HepG2 (cell line): ENCODE measurements at regions not wholly inside any gene's neighbourhood (a gene's known extent, or its start where the extent isn't known, plus 50 kb on each side); places are given as distances from the start of the nearest gene placed in this dataset.

Experiments used
- ATAC-seq: fragments of 200-7000 bp; cut with Tn5 transposase; 3 replicates; pipeline ENCODE4 v1.9.1; 2020; ENCODE audit warnings: mild to moderate bottlenecking, moderate library complexity
- BruUV-seq: library from RNA; stranded (reverse); fragments of 400-500 nt; replicated peaks from 2 replicates; lab custom pipeline; 2021; lab: Mats Ljungman, UMichigan
- CTCF ChIA-PET: fragments of 300-600 bp; formaldehyde crosslinking; extraction: SDS; loops from one replicate; lab custom pipeline; 2021; ENCODE audit warnings: low total read pairs, inconsistent platforms, low intra/inter-chr PET ratio; lab: Yijun Ruan, JAX
- POLR2A ChIA-PET: fragments of 350-600 bp; sonication (Branson Sonifier 250); formaldehyde crosslinking; loops from one replicate; lab custom pipeline; 2020; ENCODE audit warnings: antibody characterized with exemption, inconsistent platforms; lab: Yijun Ruan, JAX
- DNase-seq: peaks from one replicate; pipeline ENCODE4 v3.0.0-alpha.2; 2015; ENCODE audit warnings: low spot score
- FAIRE-seq: peaks from 3 replicates; lab custom pipeline; 2011; peaks lifted over from hg19 to GRCh38; lab: Jason Lieb, UNC
- H2AFZ ChIP-seq: one replicate; pipeline ENCODE4 v1.6.1; 2011; ENCODE audit warnings: low read length, inconsistent platforms
- H3K27ac ChIP-seq: fragments of 300-600 bp; 3 replicates; pipeline ENCODE4 v1.8.0; 2011; ENCODE audit warnings: mixed run types, mild to moderate bottlenecking, mixed read lengths, low read length, inconsistent platforms; ENCODE audit not compliant: insufficient read depth; ENCODE audit errors: extremely low read length
- H3K27me3 ChIP-seq, 2 experiments: fragments of 200-600 bp in 1 of 2; 2 replicates in 1 of 2; 3 replicates in 1 of 2; pipeline versions ENCODE4 v1.6.0 to v1.8.0; 2011; ENCODE audit warnings: low read length in 2 of 2, mild to moderate bottlenecking in 2 of 2, moderate library complexity in 2 of 2, inconsistent platforms in 1 of 2; ENCODE audit not compliant: insufficient read depth in 2 of 2, control insufficient read depth in 1 of 2
- H3K36me3 ChIP-seq, 2 experiments: fragments of 200-600 bp in 1 of 2; replicated peaks in 1 of 2; 2 replicates in 1 of 2; 3 replicates in 1 of 2; pipeline versions ENCODE4 v1.5.1 to v1.8.0; 2011; ENCODE audit warnings: low read length in 2 of 2, inconsistent platforms in 1 of 2; ENCODE audit not compliant: insufficient read depth in 2 of 2, control insufficient read depth in 1 of 2
- H3K4me1 ChIP-seq: 2 replicates; pipeline ENCODE4 v1.5.1; 2012; ENCODE audit warnings: low read length, inconsistent platforms; ENCODE audit not compliant: insufficient read depth
- H3K4me2 ChIP-seq: 2 replicates; pipeline ENCODE4 v1.6.0; 2011; ENCODE audit warnings: low read depth, low read length, inconsistent platforms
- H3K4me3 ChIP-seq, 3 experiments: fragments of 200-600 bp in 1 of 3; sonication (generic), shearing (Covaris generic) in 1 of 3; replicated peaks in 1 of 3; 2 replicates each; pipeline ENCODE4 v1.5.1; 2011 to 2016; ENCODE audit warnings: low read length in 3 of 3, inconsistent platforms in 2 of 3, low read depth in 2 of 3, mild to moderate bottlenecking in 2 of 3, control low read depth in 1 of 3, mixed read lengths in 1 of 3; ENCODE audit not compliant: insufficient read depth in 1 of 3
- H3K79me2 ChIP-seq: one replicate; pipeline ENCODE4 v1.6.1; 2011; ENCODE audit warnings: low read length, inconsistent platforms; ENCODE audit not compliant: insufficient read depth
- H3K9ac ChIP-seq: 2 replicates; pipeline ENCODE4 v1.6.0; 2011; ENCODE audit warnings: mild to moderate bottlenecking, low read depth, low read length, inconsistent platforms; ENCODE audit not compliant: insufficient read depth
- H3K9me3 ChIP-seq: 2 replicates; pipeline ENCODE4 v1.5.1; 2012; ENCODE audit warnings: mild to moderate bottlenecking, low read length
- H4K20me1 ChIP-seq: 2 replicates; pipeline ENCODE4 v1.6.0; 2011; ENCODE audit warnings: inconsistent platforms, mild to moderate bottlenecking, low read length, moderate library complexity; ENCODE audit not compliant: insufficient read depth
- CREM ChIP-seq, 2 experiments: sonication (generic) in 1 of 2; formaldehyde crosslinking in 1 of 2; IDR thresholded peaks; 2 replicates each; pipeline versions ENCODE4 v1.4.0 to v1.6.1; 2016 to 2020; ENCODE audit warnings: antibody characterized with exemption in 1 of 2, mild to moderate bottlenecking in 1 of 2, missing genetic modification reagents in 1 of 2
- HNF4A ChIP-seq: sonication (generic); formaldehyde crosslinking; IDR thresholded peaks from 2 replicates; pipeline ENCODE4 v1.4.0; 2020; ENCODE audit warnings: missing genetic modification reagents
- IKZF4 ChIP-seq: sonication (generic); formaldehyde crosslinking; IDR thresholded peaks from 2 replicates; pipeline ENCODE4 v1.5.1; 2020; ENCODE audit warnings: borderline replicate concordance, mild to moderate bottlenecking, low read depth, missing genetic modification reagents; ENCODE audit errors: not compliant biosample characterization
- PCBP1 ChIP-seq: fragments of 200-400 bp; formaldehyde crosslinking; IDR thresholded peaks from 2 replicates; pipeline ENCODE4 v1.6.1; 2017; ENCODE audit warnings: mild to moderate bottlenecking, low read depth, low read length, borderline replicate concordance
- RCOR2 ChIP-seq: IDR thresholded peaks from 2 replicates; pipeline ENCODE4 v1.6.1; 2016; ENCODE audit warnings: missing biosample characterization, missing genetic modification reagents
- ZC3H13 ChIP-seq: sonication (generic); formaldehyde crosslinking; IDR thresholded peaks from 2 replicates; pipeline ENCODE4 v1.8.1; 2023; ENCODE audit warnings: mild to moderate bottlenecking, missing genetic modification reagents, moderate library complexity
- ZNF367 ChIP-seq: sonication (generic); formaldehyde crosslinking; IDR thresholded peaks from 2 replicates; pipeline ENCODE4 v1.4.0; 2020; ENCODE audit warnings: missing genetic modification reagents, borderline replicate concordance
- ZNF891 ChIP-seq: sonication (generic); formaldehyde crosslinking; IDR thresholded peaks from 2 replicates; pipeline ENCODE4 v1.5.0; 2020; ENCODE audit warnings: mild to moderate bottlenecking, missing genetic modification reagents
- WGBS: methylation state at CpG from one replicate; pipeline ENCODE4 v1.1.6; 2017; ENCODE audit warnings: low lambda C conversion rate; 5-methylcytosine and 5-hydroxymethylcytosine counted together
- in situ Hi-C: cut with HindIII; loops from 2 replicates; pipeline ENCODE4 v1.10.0; 2017; ENCODE audit warnings: low pct_unique_long_range_greater_than_20kb; ENCODE audit not compliant: extremely low pct_ligation_motif_present
- intact Hi-C: fragments of 100-400 bp; cut with micrococcal nuclease; formaldehyde crosslinking; loops from one replicate; pipeline ENCODE4 v1.10.0; 2022; ENCODE audit not compliant: unreplicated experiment
- TF ChIP-seq, protein P1 (sequence below): sonication (generic); formaldehyde crosslinking; IDR thresholded peaks from 2 replicates; pipeline ENCODE4 v1.5.1; 2020; ENCODE audit warnings: missing genetic modification reagents, mild to moderate bottlenecking, borderline replicate concordance
- TF ChIP-seq, protein P2 (sequence below): IDR thresholded peaks from 2 replicates; pipeline ENCODE4 v1.6.1; 2012; ENCODE audit warnings: low read depth, low read length, improper control_type of control experiment
- TF ChIP-seq, protein P3 (sequence below): sonication (generic); formaldehyde crosslinking; conservative IDR thresholded peaks from 2 replicates; pipeline ENCODE4 v1.4.0; 2020; ENCODE audit warnings: missing genetic modification reagents

DNA sequence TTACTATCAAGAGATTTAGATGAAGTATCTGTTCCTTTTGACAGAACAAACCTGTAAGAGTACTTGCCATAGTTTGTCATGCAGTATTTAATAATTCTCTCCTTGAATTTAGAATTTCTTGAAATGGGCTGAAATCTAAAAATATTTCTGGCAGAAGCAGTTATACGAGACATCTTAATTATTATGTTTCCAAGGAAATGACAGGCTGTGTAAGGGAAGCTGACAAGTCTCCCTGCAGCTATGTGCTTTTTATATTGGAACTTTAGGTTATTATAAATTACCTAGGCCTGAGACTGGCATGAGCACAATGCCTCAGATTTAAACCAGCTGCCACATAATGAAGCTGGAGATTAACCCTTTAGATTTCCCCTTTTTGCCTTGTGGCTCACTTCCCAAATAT, 365.0 kb upstream of the EPHA6 start:
- TF ChIP-seq PCBP1 (no peak), ZC3H13 (CRISPR knock-in tag) (no peak), HNF4A (CRISPR knock-in tag) (no peak), RCOR2 (CRISPR knock-in tag) (no peak), IKZF4 (CRISPR knock-in tag) (no peak), CREM (IDR thresholded peaks at IDR 0.05) (no peak), CREM (CRISPR knock-in tag; IDR thresholded peaks at IDR 0.05) (no peak), ZNF367 (CRISPR knock-in tag) (no peak), ZNF891 (CRISPR knock-in tag) (no peak)
- TF ChIP-seq, protein P1, sequence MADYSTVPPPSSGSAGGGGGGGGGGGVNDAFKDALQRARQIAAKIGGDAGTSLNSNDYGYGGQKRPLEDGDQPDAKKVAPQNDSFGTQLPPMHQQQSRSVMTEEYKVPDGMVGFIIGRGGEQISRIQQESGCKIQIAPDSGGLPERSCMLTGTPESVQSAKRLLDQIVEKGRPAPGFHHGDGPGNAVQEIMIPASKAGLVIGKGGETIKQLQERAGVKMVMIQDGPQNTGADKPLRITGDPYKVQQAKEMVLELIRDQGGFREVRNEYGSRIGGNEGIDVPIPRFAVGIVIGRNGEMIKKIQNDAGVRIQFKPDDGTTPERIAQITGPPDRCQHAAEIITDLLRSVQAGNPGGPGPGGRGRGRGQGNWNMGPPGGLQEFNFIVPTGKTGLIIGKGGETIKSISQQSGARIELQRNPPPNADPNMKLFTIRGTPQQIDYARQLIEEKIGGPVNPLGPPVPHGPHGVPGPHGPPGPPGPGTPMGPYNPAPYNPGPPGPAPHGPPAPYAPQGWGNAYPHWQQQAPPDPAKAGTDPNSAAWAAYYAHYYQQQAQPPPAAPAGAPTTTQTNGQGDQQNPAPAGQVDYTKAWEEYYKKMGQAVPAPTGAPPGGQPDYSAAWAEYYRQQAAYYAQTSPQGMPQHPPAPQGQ = no peak
- TF ChIP-seq, protein P2, sequence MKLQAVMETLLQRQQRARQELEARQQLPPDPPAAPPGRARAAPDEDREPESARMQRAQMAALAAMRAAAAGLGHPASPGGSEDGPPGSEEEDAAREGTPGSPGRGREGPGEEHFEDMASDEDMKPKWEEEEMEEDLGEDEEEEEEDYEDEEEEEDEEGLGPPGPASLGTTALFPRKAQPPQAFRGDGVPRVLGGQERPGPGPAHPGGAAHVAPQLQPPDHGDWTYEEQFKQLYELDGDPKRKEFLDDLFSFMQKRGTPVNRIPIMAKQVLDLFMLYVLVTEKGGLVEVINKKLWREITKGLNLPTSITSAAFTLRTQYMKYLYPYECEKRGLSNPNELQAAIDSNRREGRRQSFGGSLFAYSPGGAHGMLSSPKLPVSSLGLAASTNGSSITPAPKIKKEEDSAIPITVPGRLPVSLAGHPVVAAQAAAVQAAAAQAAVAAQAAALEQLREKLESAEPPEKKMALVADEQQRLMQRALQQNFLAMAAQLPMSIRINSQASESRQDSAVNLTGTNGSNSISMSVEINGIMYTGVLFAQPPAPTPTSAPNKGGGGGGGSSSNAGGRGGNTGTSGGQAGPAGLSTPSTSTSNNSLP = no peak
- TF ChIP-seq, protein P3, sequence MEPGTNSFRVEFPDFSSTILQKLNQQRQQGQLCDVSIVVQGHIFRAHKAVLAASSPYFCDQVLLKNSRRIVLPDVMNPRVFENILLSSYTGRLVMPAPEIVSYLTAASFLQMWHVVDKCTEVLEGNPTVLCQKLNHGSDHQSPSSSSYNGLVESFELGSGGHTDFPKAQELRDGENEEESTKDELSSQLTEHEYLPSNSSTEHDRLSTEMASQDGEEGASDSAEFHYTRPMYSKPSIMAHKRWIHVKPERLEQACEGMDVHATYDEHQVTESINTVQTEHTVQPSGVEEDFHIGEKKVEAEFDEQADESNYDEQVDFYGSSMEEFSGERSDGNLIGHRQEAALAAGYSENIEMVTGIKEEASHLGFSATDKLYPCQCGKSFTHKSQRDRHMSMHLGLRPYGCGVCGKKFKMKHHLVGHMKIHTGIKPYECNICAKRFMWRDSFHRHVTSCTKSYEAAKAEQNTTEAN = no peak
- no peak for DNase-seq
- intact Hi-C loops = no loop called here
- Histone ChIP-seq H4K20me1 (no peaks in the 10 kb centered on the region), H3K9me3 (no peaks in the 10 kb centered on the region), H3K4me2 (no peak overlapping the region), H3K4me1 (peaks cover 16% of the 10 kb centered on the region), H3K27ac (no peak overlapping the region), H2AFZ (no peak overlapping the region), H3K4me3 (no peak overlapping the region), H3K36me3 (no peaks in the 10 kb centered on the region), H3K27me3 (no peaks in the 10 kb centered on the region), H3K9ac (no peak overlapping the region), H3K79me2 (no peaks in the 10 kb centered on the region)
- FAIRE-seq = no peak
- in situ Hi-C loops = no loop called here
- BruUV-seq = no TSS peak
- POLR2A ChIA-PET = no interaction called here
- WGBS = 13% methylated on average over 1 of the region's 1 CpG
- CTCF ChIA-PET = no interaction called here
- ATAC-seq = no peak
